H1 (cell line): ENCODE measurements at regions not wholly inside any gene's neighbourhood (a gene's known extent, or its start where the extent isn't known, plus 50 kb on each side); places are given as distances from the start of the nearest gene placed in this dataset.

Experiments used
- CTCF ChIA-PET: fragments of 300-600 bp; sonication (Branson Sonifier 250); formaldehyde crosslinking; loops from one replicate; lab custom pipeline; 2021; ENCODE audit not compliant: partially characterized antibody; lab: Charles Lee
- POLR2A ChIA-PET: fragments of 300-600 bp; sonication (Branson Sonifier 250); formaldehyde crosslinking; loops from one replicate; lab custom pipeline; 2021; ENCODE audit warnings: inconsistent platforms; ENCODE audit not compliant: partially characterized antibody; lab: Charles Lee
- DNase-seq, 2 experiments: peaks; one replicate each; pipeline versions ENCODE4 v3.0.0 to v3.0.0-alpha.2; 2010 to 2022; ENCODE audit warnings: low spot score in 2 of 2, low read depth in 1 of 2, mixed read lengths in 1 of 2
- FAIRE-seq: peaks from 2 replicates; lab custom pipeline; 2011; peaks lifted over from hg19 to GRCh38; lab: Jason Lieb, UNC
- H2AFZ ChIP-seq: 2 replicates; pipeline ENCODE4 v1.8.1; 2012; ENCODE audit warnings: low read length, inconsistent platforms
- H2AK5ac ChIP-seq: 2 replicates; pipeline ENCODE4 v1.6.1; 2013; ENCODE audit warnings: low read depth, low read length
- H2BK120ac ChIP-seq: replicated peaks from 2 replicates; pipeline ENCODE3; 2013; ENCODE audit warnings: low read depth, low read length, inconsistent platforms
- H2BK12ac ChIP-seq: 2 replicates; pipeline ENCODE4 v1.6.1; 2013; ENCODE audit warnings: low read depth, low read length
- H2BK15ac ChIP-seq: 2 replicates; pipeline ENCODE4 v1.6.1; 2013; ENCODE audit warnings: low read length
- H2BK20ac ChIP-seq: 2 replicates; pipeline ENCODE4 v1.6.1; 2013; ENCODE audit warnings: low read length
- H2BK5ac ChIP-seq: 2 replicates; pipeline ENCODE4 v1.6.1; 2013; ENCODE audit warnings: low read depth, low read length
- H3K14ac ChIP-seq: 2 replicates; pipeline ENCODE4 v1.6.1; 2013; ENCODE audit warnings: inconsistent platforms; ENCODE audit not compliant: insufficient read length
- H3K18ac ChIP-seq: 2 replicates; pipeline ENCODE4 v1.6.1; 2013; ENCODE audit warnings: low read length; ENCODE audit errors: extremely low read depth
- H3K23ac ChIP-seq: 2 replicates; pipeline ENCODE4 v1.6.1; 2013; ENCODE audit warnings: inconsistent platforms; ENCODE audit not compliant: insufficient read length
- H3K23me2 ChIP-seq: 2 replicates; pipeline ENCODE4 v1.6.1; 2013; ENCODE audit warnings: low read depth, low read length
- H3K27ac ChIP-seq: 2 replicates; pipeline ENCODE4 v1.6.1; 2011; ENCODE audit warnings: low read depth, low read length, inconsistent platforms
- H3K27me3 ChIP-seq, 4 experiments: replicated peaks in 1 of 4; 1 replicate in 1 of 4; 2 replicates in 3 of 4; pipeline versions ENCODE4 v1.6.1 to v1.8.1; 2011 to 2013; ENCODE audit warnings: low read length in 3 of 4, mild to moderate bottlenecking in 3 of 4, inconsistent platforms in 2 of 4, mixed read lengths in 2 of 4, moderate library complexity in 1 of 4; ENCODE audit not compliant: control insufficient read depth in 3 of 4, insufficient read depth in 3 of 4; ENCODE audit errors: extremely low read depth in 1 of 4
- H3K36me3 ChIP-seq, 4 experiments: 2 replicates each; pipeline versions ENCODE4 v1.6.1 to v1.8.1; 2011 to 2013; ENCODE audit warnings: mild to moderate bottlenecking in 4 of 4, low read length in 3 of 4, moderate library complexity in 2 of 4, control low read depth in 1 of 4, inconsistent platforms in 1 of 4; ENCODE audit not compliant: insufficient read depth in 4 of 4, control insufficient read depth in 2 of 4
- H3K4ac ChIP-seq: replicated peaks from 2 replicates; pipeline ENCODE3; 2013; ENCODE audit warnings: low read length, low read depth, mixed read lengths, inconsistent platforms; ENCODE audit not compliant: insufficient read length
- H3K4me1 ChIP-seq, 4 experiments: replicated peaks in 1 of 4; 1 replicate in 1 of 4; 2 replicates in 3 of 4; pipeline versions ENCODE4 v1.6.1 to v1.8.1; 2011 to 2013; ENCODE audit warnings: low read length in 3 of 4, inconsistent platforms in 2 of 4, mixed read lengths in 1 of 4; ENCODE audit not compliant: insufficient read depth in 4 of 4, control insufficient read depth in 3 of 4
- H3K4me2 ChIP-seq, 2 experiments: 2 replicates each; pipeline versions ENCODE4 v1.6.1 to v1.8.1; 2011 to 2013; ENCODE audit warnings: low read depth in 2 of 2, low read length in 2 of 2, control low read depth in 1 of 2, inconsistent platforms in 1 of 2, mild to moderate bottlenecking in 1 of 2; ENCODE audit not compliant: insufficient read depth in 1 of 2
- H3K4me3 ChIP-seq, 4 experiments: fragments of 200-600, 300-600 bp in 1 of 4; sonication (generic), shearing (Covaris generic), sonication (Bioruptor Twin) in 1 of 4; 2 replicates each; pipeline versions ENCODE4 v1.5.1 to v1.8.1; 2011 to 2016; ENCODE audit warnings: low read length in 4 of 4, low read depth in 3 of 4, control low read depth in 2 of 4, inconsistent platforms in 2 of 4, mild to moderate bottlenecking in 2 of 4, mixed read lengths in 1 of 4, moderate library complexity in 1 of 4; ENCODE audit not compliant: insufficient read depth in 2 of 4; ENCODE audit errors: extremely low read depth in 1 of 4
- H3K56ac ChIP-seq: replicated peaks from 2 replicates; pipeline ENCODE3; 2013; ENCODE audit warnings: low read depth, mild to moderate bottlenecking, mixed read lengths, low read length, inconsistent platforms; ENCODE audit not compliant: insufficient read length
- H3K79me1 ChIP-seq: 2 replicates; pipeline ENCODE4 v1.6.1; 2013; ENCODE audit warnings: low read depth, low read length, control low read depth
- H3K79me2 ChIP-seq, 2 experiments: 2 replicates each; pipeline versions ENCODE4 v1.6.1 to v1.8.1; 2012 to 2013; ENCODE audit warnings: low read length in 2 of 2, mild to moderate bottlenecking in 2 of 2, inconsistent platforms in 1 of 2; ENCODE audit not compliant: insufficient read depth in 2 of 2, control insufficient read depth in 1 of 2
- H3K9ac ChIP-seq, 4 experiments: replicated peaks in 1 of 4; 1 replicate in 1 of 4; 2 replicates in 3 of 4; pipeline versions ENCODE4 v1.6.1 to v1.8.1; 2011 to 2013; ENCODE audit warnings: low read depth in 3 of 4, low read length in 3 of 4, control low read depth in 2 of 4, mild to moderate bottlenecking in 2 of 4, moderate library complexity in 2 of 4, inconsistent platforms in 1 of 4; ENCODE audit errors: extremely low read depth in 1 of 4
- H3K9me3 ChIP-seq, 2 experiments: 2 replicates each; pipeline versions ENCODE4 v1.6.1 to v1.8.1; 2012 to 2013; ENCODE audit warnings: mild to moderate bottlenecking in 2 of 2, moderate library complexity in 2 of 2, control low read depth in 1 of 2, inconsistent platforms in 1 of 2, low read depth in 1 of 2, low read length in 1 of 2, mixed read lengths in 1 of 2; ENCODE audit not compliant: insufficient read depth in 2 of 2
- H4K20me1 ChIP-seq, 2 experiments: replicated peaks in 1 of 2; 2 replicates each; pipeline versions ENCODE3 to v1.8.1; 2011 to 2013; ENCODE audit warnings: inconsistent platforms in 2 of 2, low read length in 2 of 2, mild to moderate bottlenecking in 1 of 2; ENCODE audit not compliant: insufficient read depth in 2 of 2, control insufficient read depth in 1 of 2
- H4K5ac ChIP-seq: 2 replicates; pipeline ENCODE4 v1.6.1; 2013; ENCODE audit warnings: low read length, low read depth, mixed read lengths, inconsistent platforms; ENCODE audit not compliant: insufficient read length
- H4K8ac ChIP-seq: 2 replicates; pipeline ENCODE4 v1.8.0; 2013; ENCODE audit warnings: mild to moderate bottlenecking, moderate library complexity, low read length, inconsistent platforms; ENCODE audit not compliant: insufficient read depth; ENCODE audit errors: extremely low read depth
- H4K91ac ChIP-seq: replicated peaks from 2 replicates; pipeline ENCODE3; 2013; ENCODE audit warnings: low read length, mixed read lengths, inconsistent platforms; ENCODE audit not compliant: insufficient read length
- ASH2L ChIP-seq: fragments of 200-600, 300-600 bp; sonication (generic); IDR thresholded peaks from one replicate; pipeline ENCODE4 v1.7.1; 2017; ENCODE audit warnings: low read length
- ATF2 ChIP-seq: IDR thresholded peaks from 2 replicates; pipeline ENCODE4 v1.6.1; 2012; ENCODE audit warnings: low read length, inconsistent platforms
- BACH1 ChIP-seq: IDR thresholded peaks from 2 replicates; pipeline ENCODE4 v1.6.1; 2012; ENCODE audit warnings: low read length, improper control_type of control experiment
- CBX8 ChIP-seq: fragments of 300-800, 300-1000 bp; sonication (generic); IDR thresholded peaks from 2 replicates; pipeline ENCODE4 v1.7.1; 2016; ENCODE audit warnings: low read depth, low read length, borderline replicate concordance
- CTBP2 ChIP-seq: IDR thresholded peaks from 2 replicates; pipeline ENCODE4 v1.7.0; 2011; ENCODE audit warnings: borderline replicate concordance, mild to moderate bottlenecking, moderate library complexity, mixed read lengths, low read length; ENCODE audit not compliant: insufficient read depth, insufficient read length
- KDM4A ChIP-seq: IDR thresholded peaks from one replicate; pipeline ENCODE4 v1.7.1; 2012; ENCODE audit warnings: low read depth, mild to moderate bottlenecking, moderate library complexity, low read length, inconsistent platforms; ENCODE audit not compliant: severe bottlenecking
- NANOG ChIP-seq: IDR thresholded peaks from 2 replicates; pipeline ENCODE4 v1.6.1; 2011; ENCODE audit warnings: low read length, low read depth, mild to moderate bottlenecking, inconsistent platforms; ENCODE audit not compliant: insufficient read depth, poor library complexity, severe bottlenecking
- NRF1 ChIP-seq: IDR thresholded peaks from 2 replicates; pipeline ENCODE4 v1.6.1; 2011; ENCODE audit warnings: mild to moderate bottlenecking, low read depth, low read length, improper control_type of control experiment
- SIRT6 ChIP-seq: IDR thresholded peaks from one replicate; pipeline ENCODE4 v1.7.1; 2012; ENCODE audit warnings: low read length, inconsistent platforms
- SP1 ChIP-seq: IDR thresholded peaks from 2 replicates; pipeline ENCODE4 v1.6.1; 2011; ENCODE audit warnings: low read depth, low read length
- USF2 ChIP-seq: IDR thresholded peaks from 2 replicates; pipeline ENCODE4 v1.6.1; 2011; ENCODE audit warnings: low read length, improper control_type of control experiment
- WGBS, 2 experiments: shearing (Covaris generic) in 1 of 2; methylation state at CpG; one replicate each; pipeline versions ENCODE4 v1.1.6 to v1.1.7; 2013 to 2015; ENCODE audit warnings: low lambda C conversion rate in 2 of 2, mixed read lengths in 2 of 2, inconsistent platforms in 1 of 2, low coverage in 1 of 2, missing lambda C conversion rate in 1 of 2; ENCODE audit not compliant: insufficient replicate concordance in 2 of 2, insufficient coverage in 1 of 2, insufficient read length in 1 of 2; ENCODE audit errors: extremely low coverage in 1 of 2, missing lambda C conversion rate in 1 of 2; 5-methylcytosine and 5-hydroxymethylcytosine counted together

GRCh38 chr6:27834384-27834783 is 77.8 kb downstream of the OR2B2 start:
- TF ChIP-seq NRF1 (no peak), ATF2 (no peak), NANOG (no peak), ASH2L (no peak), KDM4A (no peak), USF2 (no peak), SIRT6 (no peak), CTBP2 (no peak), BACH1 (no peak), CBX8 (no peak), SP1 (no peak)
- ChIA-PET CTCF (interaction anchor here (2.1 to 2.2 kb wide), 2 partner anchors 61 kb away, joined by 9 to 16 read pairs; no protein-coding TSS in a partner anchor), POLR2A (interaction anchor here (0.9 to 15.8 kb wide), 15 partner anchors 13 to 1802 kb away, joined by 3 to 2035 read pairs (median 35); a partner anchor contains a TSS)
- Histone ChIP-seq H4K20me1 (no peaks in the 10 kb centered on the region), H3K79me2 (peaks cover 0 to 12% of the 10 kb centered on the region in 2 experiments; a peak in 2 of 4 replicates), H3K36me3 (peaks cover 0 to under 1% (median 0%) of the 10 kb centered on the region in 4 experiments; a peak in 1 of 8 replicates), H3K4ac (peak overlapping the region; percentile 73), H3K18ac (no peak overlapping the region), H3K23me2 (peaks cover 16% of the 10 kb centered on the region), H2BK120ac (peak overlapping the region; percentile 85), H3K4me1 (peaks cover 0 to 5% (median 2%) of the 10 kb centered on the region in 4 experiments; a peak in 1 of 7 replicates), H3K4me3 (no peak overlapping the region), H2BK15ac (no peak overlapping the region), H3K79me1 (no peaks in the 10 kb centered on the region), H3K4me2 (no peak overlapping the region), H2AFZ (no peak overlapping the region), H3K27ac (no peak overlapping the region), H3K9me3 (0 out of 4 replicates have a peak, but pooled peaks cover 0 to under 1% of the 10 kb centered on the region in 2 experiments), H3K56ac (no peak overlapping the region), H2BK20ac (0 out of 2 replicates have a peak overlapping the region, but pooled peaks have one; percentile 41), H3K9ac (no peak overlapping the region), H4K91ac (peak overlapping the region; percentile 30), H4K5ac (no peak overlapping the region), H3K14ac (no peak overlapping the region), H3K23ac (no peak overlapping the region), H2BK5ac (no peak overlapping the region), H2AK5ac (no peak overlapping the region), H3K27me3 (no peaks in the 10 kb centered on the region), H4K8ac (no peak overlapping the region), H2BK12ac (no peak overlapping the region)
- DNase-seq (no peak), FAIRE-seq (no peak)
- 88% methylated on average over 1 of the region's 1 CpG; no CpG with 5 or more reads in 1 of the 2 experiments for WGBS, 2 experiments
